ENCODE measurements at regions not wholly inside any gene's neighbourhood (a gene's known extent, or its start where the extent isn't known, plus 50 kb on each side); places are given as distances from the start of the nearest gene placed in this dataset.

DNA sequence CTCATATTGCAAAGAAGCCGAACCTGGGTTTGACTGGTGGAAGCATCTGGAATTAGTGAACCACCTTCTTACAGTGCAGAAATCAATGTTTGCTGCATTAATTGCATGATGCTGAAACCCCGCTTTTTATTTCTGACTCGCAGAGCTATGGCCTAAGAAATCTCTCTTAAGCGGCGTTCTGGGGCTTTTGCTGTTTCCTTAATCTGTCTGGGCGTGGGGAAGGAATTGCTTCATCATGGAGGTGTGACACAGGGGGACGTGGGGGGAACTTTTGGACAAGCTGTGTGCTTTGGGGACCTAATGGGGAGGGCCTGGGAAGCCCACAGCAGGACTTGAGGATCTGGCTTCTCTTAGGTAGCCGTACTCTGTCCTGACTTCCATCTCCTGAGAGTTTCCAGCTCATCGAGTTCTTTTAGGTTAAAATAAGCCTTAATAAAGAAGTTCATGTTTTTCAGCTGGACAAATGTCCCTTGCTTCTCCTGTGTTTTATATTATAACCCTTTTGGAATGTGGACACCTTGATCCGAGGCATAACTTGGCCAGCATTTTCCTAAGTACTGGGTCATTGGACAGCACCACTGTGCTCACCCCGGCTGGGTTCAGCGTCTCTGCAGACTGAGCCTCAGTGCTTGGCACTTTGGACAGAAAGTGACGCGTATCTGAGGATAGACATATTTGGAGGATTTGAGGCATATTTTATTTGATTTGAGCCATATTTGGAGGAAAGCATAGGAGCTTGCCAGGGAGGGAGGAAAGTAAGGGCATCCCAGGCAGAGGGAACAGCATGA, 192.1 kb upstream of the MYL2 start:
- no peak for DNase-seq (ENCODE audit: low spot score)

GRCh38 chr12:111111681-111112080, 191.3 kb upstream of the MYL2 start:
- no peak for DNase-seq (ENCODE audit: low spot score)

- no peak for DNase-seq (ENCODE audit: low spot score)
Measured at GRCh38 chr12:111110556-111110955, 190.2 kb upstream of the MYL2 start.

GRCh38 chr12:111108726-111109125, 188.3 kb upstream of the MYL2 start:
- no peak for DNase-seq (ENCODE audit: low spot score)

- DNase-seq (ENCODE audit: low spot score), result no peak
Measured at GRCh38 chr12:111107392-111108178, 187.2 kb upstream of the MYL2 start.

DNA sequence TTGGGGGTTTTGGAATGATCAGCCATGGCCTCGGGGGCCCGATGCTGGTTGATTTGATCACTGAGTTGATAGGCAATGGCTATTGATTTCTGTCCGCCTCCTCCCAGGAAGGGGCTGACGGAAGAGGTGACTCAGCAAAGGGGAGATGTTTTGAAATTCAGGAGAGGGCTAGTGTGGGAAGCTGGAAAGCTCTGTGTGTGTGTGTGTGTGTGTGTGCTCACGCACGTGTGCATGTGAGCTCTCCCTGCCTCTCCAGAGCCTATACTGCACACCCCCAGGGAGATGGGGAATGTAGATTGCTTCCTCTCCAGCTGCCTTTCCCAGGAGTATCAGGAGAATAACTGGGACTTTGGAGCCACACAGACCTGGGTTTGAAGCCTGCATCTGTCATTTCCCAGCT, 184.9 kb upstream of the MYL2 start:
- no peak for DNase-seq (ENCODE audit: low spot score)

- DNase-seq (ENCODE audit: low spot score), result no peak
Measured at GRCh38 chr12:111103583-111103982, 183.2 kb upstream of the MYL2 start.

GRCh38 chr12:111102102-111102739, 181.8 kb upstream of the MYL2 start:
- no peak for DNase-seq (ENCODE audit: low spot score)

DNA sequence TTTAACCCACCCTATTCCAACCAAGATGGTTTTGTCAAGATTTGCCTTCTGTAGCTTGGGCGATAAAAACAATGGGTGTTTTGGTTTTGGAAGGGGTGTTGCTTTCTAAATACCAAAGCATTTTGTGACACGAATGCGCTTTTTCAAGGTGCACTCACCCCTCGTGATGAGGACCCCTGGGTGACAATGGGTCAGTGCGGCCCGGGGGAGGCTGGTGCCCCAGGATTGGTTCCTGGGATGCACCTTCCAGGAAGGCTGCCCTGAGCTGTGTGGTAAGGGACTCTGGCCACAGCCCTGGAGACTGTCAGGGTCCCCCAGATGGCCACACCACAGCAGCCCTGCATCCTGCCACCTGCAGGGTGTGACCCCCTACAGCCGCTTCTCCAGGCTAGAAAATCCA, 180.6 kb upstream of the MYL2 start:
- no peak for DNase-seq (ENCODE audit: low spot score)

DNA sequence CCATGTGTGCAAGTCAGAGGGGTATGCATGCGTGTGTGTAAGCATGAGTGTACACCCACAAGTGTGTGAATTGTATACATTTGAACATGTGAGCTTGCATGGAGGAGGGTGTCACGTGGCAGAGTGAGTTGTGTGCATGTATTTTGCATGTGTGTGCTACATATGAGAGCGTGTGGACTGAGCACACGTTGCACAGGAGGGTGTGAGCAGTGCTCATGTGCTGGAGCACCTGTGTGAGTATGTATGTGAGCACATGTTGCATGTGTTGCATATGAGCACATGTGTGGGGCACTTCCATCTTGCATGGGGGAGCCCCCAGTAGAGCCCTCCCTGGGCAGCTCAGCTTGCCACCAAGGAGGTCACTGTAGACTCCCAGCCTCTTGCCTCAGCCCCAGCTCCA, 180.2 kb upstream of the MYL2 start:
- no peak for DNase-seq (ENCODE audit: low spot score)

GRCh38 chr12:111100003-111100402, 179.6 kb upstream of the MYL2 start:
- DNase-seq (ENCODE audit: low spot score), result no peak

DNA sequence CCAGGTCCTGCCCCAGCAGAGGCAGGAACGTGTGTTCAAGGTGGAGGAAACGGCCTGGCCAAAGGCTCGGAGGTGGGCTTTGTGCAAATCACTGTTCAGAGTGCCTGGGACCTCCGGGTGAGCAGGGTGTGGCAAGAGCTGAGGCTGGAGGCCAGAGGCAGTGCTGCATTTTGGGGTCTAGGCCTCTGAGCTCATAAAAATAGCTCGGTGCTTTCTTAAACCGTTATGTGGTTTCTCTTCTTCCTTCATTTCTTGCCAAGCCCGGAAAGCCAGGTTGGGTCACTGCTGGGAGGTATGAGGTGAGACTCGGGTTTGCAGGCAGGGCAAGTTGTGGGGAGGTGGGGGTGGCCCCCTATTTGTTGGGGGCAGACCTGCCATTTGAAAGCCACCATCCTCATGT, 178.8 kb upstream of the MYL2 start:
- DNase-seq (ENCODE audit: low spot score), result no peak

DNA sequence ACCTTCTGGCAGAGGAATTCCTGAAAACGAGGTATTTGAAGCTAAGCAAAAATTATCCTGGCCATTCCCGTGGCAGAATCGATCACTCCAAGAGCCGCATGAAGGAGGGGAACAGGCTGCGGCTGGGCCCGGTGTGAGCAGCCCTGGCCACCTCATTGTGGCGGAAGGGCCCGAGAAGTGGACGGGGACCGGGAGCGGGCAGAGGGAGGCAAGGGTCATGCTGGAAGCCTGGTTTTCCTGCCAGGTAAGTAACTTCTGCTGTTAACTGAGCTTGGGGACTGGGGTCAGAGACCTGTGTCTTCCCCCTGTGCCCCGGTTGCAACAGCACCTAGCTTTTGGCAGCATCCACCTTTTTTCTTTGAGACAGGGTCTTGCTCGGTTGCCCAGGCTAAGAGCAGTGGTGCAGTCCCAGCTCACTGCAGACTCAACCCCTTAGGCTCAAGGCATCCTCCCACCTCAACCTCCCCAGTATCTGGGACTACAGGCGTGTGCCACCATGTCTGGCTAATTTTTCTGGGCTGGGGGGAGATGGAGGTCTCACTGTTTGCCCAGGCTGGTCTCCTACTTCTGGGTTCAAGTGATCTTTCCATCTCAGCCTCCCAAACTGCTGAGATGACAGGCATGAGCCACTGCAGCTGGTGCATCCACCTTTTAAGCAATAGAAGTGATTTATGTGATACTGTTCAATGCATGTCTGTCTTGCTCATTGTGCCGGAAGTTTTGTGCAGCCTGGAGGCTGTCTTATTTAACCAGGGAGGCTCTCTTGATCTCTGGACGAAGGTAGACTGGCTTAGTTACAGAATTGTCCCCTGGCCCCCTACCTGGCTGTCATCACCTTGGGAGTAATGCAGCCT, 174.0 kb upstream of the MYL2 start:
- no peak for DNase-seq (ENCODE audit: low spot score)

DNA sequence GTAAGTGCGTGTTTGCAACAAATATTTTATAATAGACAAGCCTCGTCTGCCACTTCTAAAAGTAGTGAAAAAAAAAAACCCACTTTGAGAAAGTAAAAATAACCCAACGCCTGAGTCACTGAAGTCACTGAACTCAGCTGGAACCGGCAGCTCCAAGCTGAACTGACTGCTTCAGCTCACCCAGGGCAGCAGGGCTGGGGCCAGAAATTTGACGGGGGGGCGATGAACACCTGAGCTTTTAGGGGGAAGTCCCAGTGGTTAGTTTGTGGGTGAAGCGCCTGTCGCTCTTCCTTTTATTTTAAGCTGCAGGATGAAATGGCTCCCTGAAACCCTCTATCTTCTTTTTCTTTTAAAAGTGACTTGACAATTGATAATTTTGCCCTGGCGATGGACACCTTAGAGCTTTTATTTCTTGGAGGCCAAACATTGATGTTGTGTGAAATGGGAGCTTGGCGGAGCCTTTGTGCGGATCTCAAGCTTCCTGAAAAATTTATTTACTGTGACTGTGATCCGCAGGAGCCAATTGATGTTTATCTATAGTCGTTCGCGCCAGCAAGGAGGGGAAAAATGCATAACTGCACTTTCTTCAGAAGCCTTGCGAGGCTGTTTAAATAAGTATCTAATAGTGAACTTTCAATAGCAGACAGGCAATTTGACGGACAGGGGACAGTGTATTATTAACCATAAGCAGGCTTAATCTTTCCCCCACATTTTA, 173.2 kb upstream of the MYL2 start:
- DNase-seq (ENCODE audit: low spot score), result no peak

- no peak for DNase-seq (ENCODE audit: low spot score)
Measured at GRCh38 chr12:111091051-111091450, 170.7 kb upstream of the MYL2 start.

DNA sequence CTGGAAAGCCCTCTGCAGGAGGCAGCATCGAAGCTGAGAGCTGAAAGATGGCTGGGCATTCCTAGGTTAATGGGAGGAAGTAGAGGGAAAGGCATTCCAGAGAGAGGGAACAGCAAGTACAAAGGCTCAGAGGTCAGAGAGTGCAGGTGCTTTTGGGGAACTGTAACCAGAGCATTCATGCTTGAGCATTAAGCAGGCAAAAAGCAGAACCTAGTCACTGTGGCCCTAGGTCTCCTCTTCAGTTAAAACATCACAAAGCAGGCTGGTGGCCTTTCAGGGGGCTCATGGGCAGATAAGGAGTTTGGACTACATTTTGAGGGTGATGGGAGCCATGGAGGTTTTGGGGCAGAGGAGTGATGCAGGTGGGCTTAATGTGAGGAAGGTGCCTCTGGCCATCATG, 169.2 kb upstream of the MYL2 start:
- DNase-seq (ENCODE audit: low spot score), result no peak

GRCh38 chr12:111088409-111088808, 168.0 kb upstream of the MYL2 start:
- DNase-seq (ENCODE audit: low spot score), result no peak

- no peak for DNase-seq (ENCODE audit: low spot score)
Measured at GRCh38 chr12:111086947-111087700, 166.7 kb upstream of the MYL2 start.

- DNase-seq (ENCODE audit: low spot score), result no peak
Measured at GRCh38 chr12:111085096-111085495, 164.7 kb upstream of the MYL2 start.

- no peak for DNase-seq (ENCODE audit: low spot score)
Measured at GRCh38 chr12:111084605-111085004, 164.2 kb upstream of the MYL2 start.

Data from HT-29 (cell line).